Stimulated activated CD4-positive, alpha-beta T cell treated with anti-CD3 and anti-CD28 coated beads, Interleukin-15, amount 100 ng/mL, for 1 hour (primary cell): ENCODE measurements at regions not wholly inside any gene's neighbourhood (a gene's known extent, or its start where the extent isn't known, plus 50 kb on each side); places are given as distances from the start of the nearest gene placed in this dataset.

Experiments used
- DNase-seq, 2 donors: peaks; one replicate each; pipeline ENCODE4 v3.0.0-alpha.2; 2020; ENCODE audit warnings: low read depth in 1 of 2, low spot score in 1 of 2

GRCh38 chr11:95549301-95549700 lies 240.3 kb downstream of the FAM76B start:
- no peak for DNase-seq

- no peak for DNase-seq
These were observed 241.2 kb downstream of the FAM76B start for GRCh38 chr11:95548416-95548815.

- DNase-seq = no peak
These were observed 241.6 kb downstream of the FAM76B start for GRCh38 chr11:95547976-95548375.

- DNase-seq = no peak
These were observed 242.4 kb downstream of the FAM76B start for GRCh38 chr11:95547186-95547585.

- no peak for DNase-seq
These were observed 244.3 kb downstream of the FAM76B start for GRCh38 chr11:95545116-95545875.

GRCh38 chr11:95544095-95544856 lies 245.3 kb downstream of the FAM76B start:
- no peak for DNase-seq

- no peak for DNase-seq
These were observed 246.6 kb downstream of the FAM76B start for GRCh38 chr11:95542868-95543551.

GRCh38 chr11:95541715-95542114 lies 247.9 kb downstream of the FAM76B start:
- DNase-seq = no peak

- no peak for DNase-seq
These were observed 253.4 kb downstream of the FAM76B start for GRCh38 chr11:95536047-95536690.

- no peak for DNase-seq
These were observed 254.8 kb downstream of the FAM76B start for GRCh38 chr11:95534809-95535208.

- no peak for DNase-seq
These were observed 255.4 kb downstream of the FAM76B start for GRCh38 chr11:95534226-95534625.

GRCh38 chr11:95531116-95531515 lies 258.5 kb downstream of the FAM76B start:
- DNase-seq = no peak

GRCh38 chr11:95524314-95525036 lies 265.1 kb downstream of the FAM76B start:
- no peak for DNase-seq

- DNase-seq = no peak
These were observed 266.7 kb downstream of the FAM76B start for GRCh38 chr11:95522874-95523273.

- no peak for DNase-seq
These were observed 267.7 kb downstream of the FAM76B start for GRCh38 chr11:95521862-95522261.

GRCh38 chr11:95521133-95521542 lies 268.4 kb downstream of the FAM76B start:
- no peak for DNase-seq

- DNase-seq = no peak
These were observed 269.0 kb downstream of the FAM76B start for GRCh38 chr11:95520369-95521132.

GRCh38 chr11:95519912-95520311 lies 269.7 kb downstream of the FAM76B start:
- DNase-seq = no peak

GRCh38 chr11:95517453-95517852 lies 272.1 kb downstream of the FAM76B start:
- no peak for DNase-seq

GRCh38 chr11:95516786-95517185 lies 272.8 kb downstream of the FAM76B start:
- DNase-seq = no peak
